HG03469 (cell line): ENCODE measurements at regions not wholly inside any gene's neighbourhood (a gene's known extent, or its start where the extent isn't known, plus 50 kb on each side); places are given as distances from the start of the nearest gene placed in this dataset.

ENCODE experiments used
- ATAC-seq: cut with Tn5 transposase; IDR thresholded peaks from one replicate; pipeline ENCODE4 v1.9.1; 2021; ENCODE audit warnings: mild to moderate bottlenecking, moderate library complexity, moderate number of reproducible peaks; ENCODE audit not compliant: unreplicated experiment

- no peak for ATAC-seq
These were observed 108.4 kb upstream of the DPH6 start for GRCh38 chr15:35654332-35654731.

GRCh38 chr15:35657679-35658311 lies 111.8 kb upstream of the DPH6 start:
- ATAC-seq = no peak

GRCh38 chr15:35663956-35664355 lies 118.0 kb upstream of the DPH6 start:
- ATAC-seq = no peak

- no peak for ATAC-seq
These were observed 120.1 kb upstream of the DPH6 start for GRCh38 chr15:35665896-35666536.

- ATAC-seq = no peak
These were observed 121.9 kb upstream of the DPH6 start for GRCh38 chr15:35667908-35668307.

- ATAC-seq = no peak
These were observed 123.1 kb upstream of the DPH6 start for GRCh38 chr15:35669021-35669420.

GRCh38 chr15:35669432-35670045 lies 123.6 kb upstream of the DPH6 start:
- no peak for ATAC-seq

- no peak for ATAC-seq
These were observed 125.2 kb upstream of the DPH6 start for GRCh38 chr15:35671197-35671596.

GRCh38 chr15:35671981-35672380 lies 126.0 kb upstream of the DPH6 start:
- no peak for ATAC-seq

GRCh38 chr15:35673093-35673684 lies 127.2 kb upstream of the DPH6 start:
- ATAC-seq = peak; percentile 53

- no peak for ATAC-seq
These were observed 129.2 kb upstream of the DPH6 start for GRCh38 chr15:35674873-35675781.

GRCh38 chr15:35678774-35679173 lies 132.8 kb upstream of the DPH6 start:
- ATAC-seq = no peak

GRCh38 chr15:35679186-35679585 lies 133.2 kb upstream of the DPH6 start:
- no peak for ATAC-seq

GRCh38 chr15:35680951-35681350 lies 135.0 kb upstream of the DPH6 start:
- ATAC-seq = no peak

- no peak for ATAC-seq
These were observed 140.4 kb upstream of the DPH6 start for GRCh38 chr15:35686347-35686746.

GRCh38 chr15:35689266-35689665 lies 143.3 kb upstream of the DPH6 start:
- ATAC-seq = no peak

- ATAC-seq = no peak
These were observed 144.1 kb upstream of the DPH6 start for GRCh38 chr15:35690089-35690488.

GRCh38 chr15:35690698-35691116 lies 144.7 kb upstream of the DPH6 start:
- ATAC-seq = no peak

GRCh38 chr15:35691173-35691761 lies 145.3 kb upstream of the DPH6 start:
- no peak for ATAC-seq
